TTC549 (cell line): ENCODE measurements at regions not wholly inside any gene's neighbourhood (a gene's known extent, or its start where the extent isn't known, plus 50 kb on each side); places are given as distances from the start of the nearest gene placed in this dataset.
"Not testable (repeated sequence)": the region's sequence is repeated elsewhere in the genome, so short reads cannot be mapped to it uniquely, and the experiment has no call there.

ENCODE experiments used
- FAIRE-seq: peaks from 2 replicates; lab custom pipeline; 2012; peaks lifted over from hg19 to GRCh38; lab: Jason Lieb, UNC

DNA sequence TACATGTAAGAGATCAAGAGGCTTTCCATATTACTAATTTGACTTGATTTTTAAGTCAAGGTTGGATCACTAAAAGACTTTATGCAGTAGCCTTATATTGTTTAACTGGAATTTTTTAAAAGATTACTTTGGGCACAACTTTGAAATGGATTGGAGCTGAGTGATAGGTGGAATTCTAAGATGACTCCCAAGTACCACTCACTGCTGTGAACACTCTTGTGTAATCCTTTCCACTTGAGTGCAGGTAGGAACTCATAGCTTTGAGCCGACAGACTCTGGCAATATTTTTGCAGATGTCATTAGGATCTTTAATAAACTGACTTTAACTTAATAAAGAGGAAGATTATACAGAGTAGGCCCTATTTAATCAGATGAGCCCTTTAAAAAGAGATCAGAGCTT is 831.1 kb upstream of the NCAM2 start:
- no peak for FAIRE-seq

DNA sequence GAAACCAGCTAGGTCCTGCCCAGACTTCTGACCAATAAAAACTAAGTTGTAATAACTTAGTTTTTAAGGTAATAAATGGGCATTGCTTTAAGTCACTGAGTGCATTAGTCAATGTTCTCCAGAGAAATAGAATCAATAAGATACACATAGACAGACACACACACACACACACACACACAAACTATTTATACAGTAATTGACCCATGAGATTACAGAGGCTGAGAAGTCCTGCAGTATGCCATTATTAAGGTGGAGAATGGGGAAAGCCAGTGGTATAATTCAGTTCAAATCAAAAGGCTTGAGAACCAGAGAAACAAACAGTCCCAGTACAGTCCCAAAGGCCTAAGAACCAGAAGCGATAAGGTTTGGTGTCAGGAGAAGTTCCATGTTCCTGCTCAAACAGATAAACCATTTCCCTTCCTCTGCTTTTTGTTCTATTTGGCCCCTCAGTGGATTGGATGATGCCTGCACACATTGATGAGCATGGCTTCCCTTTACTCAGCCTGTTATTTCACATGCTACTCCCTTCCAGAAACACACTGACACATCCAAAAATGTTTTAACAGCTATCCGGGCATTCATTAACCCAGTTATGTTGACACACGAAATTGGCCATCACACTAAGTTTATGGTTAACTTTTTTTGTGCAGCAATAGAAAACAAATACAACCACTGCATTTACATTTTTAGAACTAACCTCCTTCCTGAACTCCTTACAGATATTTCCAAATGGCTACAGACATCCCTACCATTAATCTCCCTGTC is 828.2 kb upstream of the NCAM2 start:
- no peak for FAIRE-seq

DNA sequence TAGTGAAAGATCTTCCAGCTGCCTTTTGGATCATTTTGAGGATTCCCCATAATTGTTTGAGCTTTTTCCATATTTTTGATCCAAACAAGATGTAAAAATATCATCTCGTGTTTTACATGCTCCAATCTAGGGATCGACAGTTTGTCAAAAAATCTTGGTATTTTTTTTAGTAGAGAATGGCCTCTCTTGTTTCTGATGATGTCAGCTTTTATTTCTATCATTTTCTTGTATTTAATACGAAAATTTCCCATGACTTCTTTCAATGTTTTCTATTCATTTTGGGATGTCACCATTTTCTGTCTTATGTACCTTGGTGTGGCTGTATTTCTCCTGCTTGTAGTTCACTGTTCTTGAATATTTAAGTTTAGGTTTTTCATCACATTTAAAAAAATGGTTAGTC is 812.0 kb upstream of the NCAM2 start:
- no peak for FAIRE-seq

DNA sequence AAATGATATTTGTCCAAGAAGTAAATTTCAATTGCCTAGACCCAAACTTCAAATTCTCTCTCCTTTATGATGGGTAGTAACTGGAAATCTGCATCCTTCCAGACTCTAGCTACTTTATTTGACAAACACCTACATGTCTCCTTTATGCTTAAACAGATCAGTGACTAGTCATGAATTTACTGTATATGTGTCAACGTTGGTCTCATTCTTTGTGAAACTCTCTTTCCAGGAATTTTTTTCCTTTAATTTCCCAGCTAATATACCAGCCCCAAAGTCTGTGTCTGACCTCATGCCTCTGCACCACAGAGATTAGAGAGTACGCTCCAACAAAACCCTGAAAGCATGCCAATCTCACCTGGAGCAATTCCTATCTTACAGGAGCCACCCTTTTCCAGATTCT is 811.2 kb upstream of the NCAM2 start:
- no peak for FAIRE-seq

DNA sequence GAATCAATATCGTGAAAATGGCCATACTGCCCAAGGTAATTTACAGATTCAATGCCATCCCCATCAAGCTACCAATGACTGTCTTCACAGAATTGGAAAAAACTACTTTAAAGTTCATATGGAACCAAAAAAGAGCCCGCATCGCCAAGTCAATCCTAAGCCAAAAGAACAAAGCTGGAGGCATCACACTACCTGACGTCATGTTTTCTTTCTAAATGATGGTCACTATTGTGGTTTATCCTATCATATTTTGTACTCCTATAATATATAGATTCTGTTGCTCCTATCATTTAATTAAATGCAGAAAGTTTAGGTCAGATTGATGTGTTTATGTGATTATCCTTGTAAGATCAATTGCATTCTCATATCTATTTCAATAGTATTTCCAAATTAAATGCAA is 796.9 kb upstream of the NCAM2 start:
- not testable (repeated sequence) for FAIRE-seq

DNA sequence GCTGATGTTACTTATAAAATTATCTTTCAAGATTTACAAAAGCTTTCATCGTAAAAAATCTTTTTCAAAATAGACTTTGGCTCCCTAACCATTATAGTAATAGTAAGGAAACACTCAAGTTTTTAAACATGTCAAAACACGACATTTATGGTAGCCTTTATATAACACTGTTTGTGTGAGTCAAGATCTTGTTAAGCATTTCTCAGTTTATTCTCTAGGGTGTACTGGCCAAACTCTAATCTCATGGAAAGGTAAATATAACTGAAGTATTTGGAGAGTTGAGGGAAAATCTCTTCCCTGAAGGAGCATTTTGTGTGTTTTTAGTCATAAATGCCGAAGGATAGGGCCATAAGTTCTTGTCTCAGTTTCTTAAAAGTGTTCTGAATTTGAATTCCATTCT is 790.9 kb upstream of the NCAM2 start:
- FAIRE-seq: no peak

DNA sequence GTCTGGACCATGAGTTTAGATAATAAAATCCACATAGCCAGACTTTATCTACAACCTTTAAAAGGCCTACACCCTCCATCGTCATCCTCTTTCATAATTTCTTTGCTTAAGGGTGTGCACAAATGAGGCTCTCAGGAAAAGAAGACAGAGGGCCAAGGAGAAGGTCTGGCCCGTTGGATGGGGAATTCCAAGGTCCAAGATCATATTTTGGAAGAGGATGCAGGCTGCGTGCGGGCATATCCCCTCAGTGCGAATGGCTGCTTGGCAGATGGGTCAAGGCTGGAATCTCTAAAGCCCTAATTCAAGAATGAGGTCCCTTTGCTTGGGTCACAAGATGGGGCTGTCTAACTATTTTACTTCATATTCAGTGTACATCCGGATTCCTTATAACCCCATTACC is 782.2 kb upstream of the NCAM2 start:
- no peak for FAIRE-seq

DNA sequence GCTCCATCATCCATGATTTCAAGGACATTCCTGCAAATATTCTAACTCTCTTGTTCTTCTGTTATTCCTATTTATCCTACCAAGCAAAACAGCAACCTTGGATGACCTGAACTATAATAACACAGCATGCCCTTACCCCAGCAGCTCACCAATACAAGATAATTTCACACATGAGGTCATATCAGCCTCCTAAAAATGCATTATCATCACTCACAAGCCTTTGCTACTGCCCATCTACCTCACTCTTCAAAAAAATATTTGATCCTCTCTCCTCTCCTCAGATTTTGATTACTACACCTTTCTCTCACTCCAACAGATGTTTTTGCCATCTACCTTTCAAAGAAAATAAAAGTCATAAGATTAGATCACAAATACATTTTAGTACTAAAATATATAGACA is 777.6 kb upstream of the NCAM2 start:
- FAIRE-seq: no peak

DNA sequence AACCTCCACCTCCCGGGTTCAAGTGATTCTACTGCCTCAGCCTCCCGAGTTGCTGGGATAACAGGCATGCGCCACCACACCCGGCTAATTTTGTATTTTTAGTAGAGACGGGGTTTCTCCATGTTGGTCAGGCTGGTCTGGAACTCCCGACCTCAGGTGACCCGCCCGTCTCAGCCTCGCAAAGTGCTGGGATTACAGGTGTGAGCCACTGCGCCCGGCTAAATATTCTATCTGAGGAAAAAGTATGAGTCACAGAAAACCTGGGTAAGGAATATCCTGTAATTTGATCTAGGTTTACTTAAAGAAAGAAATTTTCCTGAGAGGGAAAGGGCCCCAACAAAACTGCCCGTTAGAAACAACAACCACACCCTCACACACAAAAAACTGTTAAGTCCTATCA is 776.2 kb upstream of the NCAM2 start:
- FAIRE-seq: not testable (repeated sequence)

DNA sequence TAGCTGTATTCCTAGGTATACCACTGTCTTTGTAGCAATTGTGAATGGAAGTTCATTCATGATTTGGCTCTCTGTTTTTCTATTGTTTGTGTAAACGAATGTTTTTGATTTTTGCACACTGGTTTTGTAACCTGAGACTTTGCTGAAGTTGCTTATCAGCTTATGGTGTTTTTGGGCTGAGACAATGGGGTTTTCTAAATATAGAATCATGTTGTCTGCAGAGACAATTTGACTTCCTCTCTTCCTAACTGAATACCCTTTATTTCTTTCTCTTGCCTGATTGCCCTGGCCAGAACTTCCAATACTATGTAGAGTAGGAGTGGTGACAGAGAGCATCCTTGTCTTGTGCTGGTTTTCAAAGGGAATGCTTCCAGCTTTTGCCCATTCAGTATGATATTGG is 761.6 kb upstream of the NCAM2 start:
- not testable (repeated sequence) for FAIRE-seq

DNA sequence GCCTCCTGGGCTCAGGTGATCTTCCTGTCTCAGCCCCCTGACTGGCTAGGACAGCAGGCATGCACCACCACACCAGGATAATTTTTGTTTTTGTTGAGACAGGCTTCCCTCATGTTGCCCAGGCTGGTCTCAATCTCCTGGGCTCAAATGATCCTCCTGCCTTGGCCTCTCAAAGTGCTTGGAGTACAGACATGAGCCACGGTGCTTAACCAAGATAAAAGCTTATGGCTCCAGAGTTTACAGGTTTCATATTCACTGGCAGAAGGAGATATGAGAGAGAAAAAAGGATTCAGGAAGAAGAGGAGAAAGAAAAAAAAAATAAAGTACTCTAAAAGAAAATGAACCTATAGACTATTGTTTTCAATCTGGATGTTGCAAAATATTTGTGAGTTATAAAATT is 748.8 kb upstream of the NCAM2 start:
- no peak for FAIRE-seq

DNA sequence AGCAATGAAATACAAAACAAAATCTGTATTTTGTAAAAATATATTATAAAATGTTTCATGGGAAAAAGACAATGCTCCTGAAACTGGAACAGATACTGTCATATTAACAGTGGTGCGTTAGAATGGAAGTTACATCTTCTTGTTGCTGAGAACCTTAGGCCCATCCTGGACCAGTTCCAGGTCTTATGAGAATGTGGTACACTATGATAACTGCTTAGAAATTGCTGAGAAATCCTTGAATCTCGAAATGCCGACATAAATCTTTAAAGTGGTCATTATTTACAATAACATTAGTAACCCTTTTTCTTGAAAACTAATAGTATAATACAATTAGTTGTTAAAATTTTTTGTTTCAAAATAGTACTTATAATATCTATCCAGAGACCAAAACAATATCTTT is 747.9 kb upstream of the NCAM2 start:
- FAIRE-seq: no peak

DNA sequence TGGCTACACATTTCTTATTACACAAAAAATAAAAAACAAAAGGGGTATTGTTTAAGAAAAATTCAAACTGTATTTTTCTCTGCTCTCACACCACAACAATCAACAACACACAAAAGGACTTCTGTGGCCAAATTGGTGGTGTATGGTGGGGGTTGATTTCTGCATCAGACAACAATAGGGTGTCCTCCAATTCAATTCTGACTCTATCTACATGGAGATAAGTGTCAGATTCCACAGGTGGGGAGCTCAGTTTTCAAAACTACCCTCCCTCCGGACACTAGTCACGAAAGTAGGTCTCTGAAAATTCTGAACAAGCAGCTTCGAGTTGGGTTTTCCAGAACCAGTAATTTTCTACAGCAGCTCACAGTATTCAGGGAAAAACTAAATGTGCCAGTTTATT is 744.9 kb upstream of the NCAM2 start:
- FAIRE-seq: no peak

DNA sequence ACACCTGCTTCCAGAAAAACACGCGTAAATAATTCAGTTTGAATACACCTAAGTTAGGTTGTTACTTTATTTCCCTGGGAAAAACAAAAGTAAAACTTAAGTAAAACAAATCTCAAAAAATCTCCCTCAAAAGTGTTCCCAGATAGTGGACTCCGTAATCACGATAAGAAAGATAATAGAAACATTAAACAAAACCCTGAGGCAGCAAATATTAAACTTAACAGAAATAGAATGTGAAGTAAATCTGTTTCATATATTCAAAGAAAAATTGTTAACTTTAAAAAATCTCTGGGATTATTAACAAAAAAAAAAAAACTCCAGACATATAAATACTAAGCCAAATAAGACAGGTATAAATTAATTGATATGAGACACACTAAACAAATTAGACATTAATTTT is 743.2 kb upstream of the NCAM2 start:
- no peak for FAIRE-seq

DNA sequence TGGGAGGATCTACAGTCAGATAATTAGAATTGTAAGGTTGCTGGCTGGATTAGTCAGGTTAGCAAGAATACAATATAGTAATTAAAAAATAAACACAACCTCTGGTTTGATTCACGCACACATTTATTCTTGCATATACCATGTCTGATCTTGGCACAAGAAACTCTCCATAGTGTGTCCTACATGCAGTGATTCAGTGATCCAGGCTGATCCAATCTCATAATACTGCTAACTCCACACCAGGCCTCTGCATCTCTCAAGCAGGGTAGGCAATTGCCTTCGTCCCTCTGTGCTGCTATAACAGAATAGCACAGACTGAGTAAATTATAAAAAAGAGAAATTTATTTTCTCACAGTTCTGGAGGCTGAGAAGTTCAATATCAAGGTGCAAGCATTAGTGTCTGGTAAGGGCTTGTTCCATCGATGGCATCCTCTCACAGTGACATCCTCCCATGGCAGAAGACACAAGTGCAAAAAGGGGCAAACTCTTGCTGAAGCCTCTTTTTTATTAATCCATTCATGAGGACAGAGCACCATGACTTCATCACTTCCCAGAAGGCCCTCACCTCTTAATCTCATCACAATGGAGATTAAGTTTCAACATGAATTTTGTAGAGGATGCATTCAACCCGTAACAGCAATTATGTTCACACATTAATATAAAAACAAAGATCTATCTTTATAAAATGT is 741.0 kb upstream of the NCAM2 start:
- no peak for FAIRE-seq

DNA sequence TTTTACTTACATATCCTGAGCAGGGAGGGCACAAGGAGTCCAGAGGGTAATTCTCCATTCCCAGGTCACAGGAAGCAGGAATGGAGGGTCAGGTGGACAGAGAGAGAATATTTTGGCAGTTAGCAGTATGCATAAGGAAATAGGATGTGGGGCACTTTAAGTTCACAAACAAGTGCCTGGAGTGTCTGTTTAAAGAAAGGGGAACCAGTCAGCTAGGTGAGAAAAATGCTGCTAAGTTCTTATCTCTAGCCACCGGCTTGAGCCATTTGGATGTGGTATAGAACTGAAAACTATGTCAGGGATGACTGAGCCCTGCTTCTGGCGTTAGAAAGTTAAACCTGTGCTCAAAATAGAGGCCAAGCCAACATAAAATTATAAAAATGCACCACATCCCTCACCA is 739.7 kb upstream of the NCAM2 start:
- FAIRE-seq: no peak

DNA sequence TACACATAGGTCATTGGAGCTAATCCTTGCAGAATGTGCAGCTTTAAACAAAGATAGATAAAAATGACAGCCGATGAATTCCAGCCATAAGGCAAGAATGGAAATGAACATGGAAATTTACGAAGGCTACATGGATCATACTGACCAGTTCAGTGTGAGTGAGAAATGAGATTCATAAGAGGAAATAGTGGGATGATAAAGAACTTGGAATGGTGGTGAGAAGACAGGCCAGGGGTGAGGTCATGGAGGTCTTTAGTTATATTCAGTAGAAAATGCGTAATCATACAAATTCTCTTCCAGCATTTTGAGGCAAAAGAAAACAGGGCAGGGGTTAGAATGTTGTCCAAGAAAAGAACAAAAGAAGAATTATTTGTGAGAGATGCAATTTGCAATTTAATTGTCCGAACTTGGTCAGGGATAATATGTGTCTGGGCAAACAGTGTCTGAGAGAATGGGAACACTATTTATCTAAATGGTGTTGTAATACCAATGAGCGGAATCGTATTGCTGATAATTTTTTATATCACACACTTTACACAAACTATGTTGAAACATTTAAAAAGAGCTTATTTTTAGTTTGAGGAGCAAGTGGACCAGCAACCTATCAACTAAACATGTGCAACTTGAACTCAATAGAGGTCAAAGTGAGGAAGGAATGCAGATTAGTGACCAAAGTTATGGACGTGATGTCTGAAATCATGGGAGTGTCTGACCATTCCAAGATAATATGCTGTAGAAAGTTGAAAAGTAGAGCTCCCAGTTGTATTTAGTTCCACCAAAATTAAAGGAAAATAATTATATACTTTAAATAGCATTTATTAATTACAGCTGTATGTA is 739.0 kb upstream of the NCAM2 start:
- no peak for FAIRE-seq

DNA sequence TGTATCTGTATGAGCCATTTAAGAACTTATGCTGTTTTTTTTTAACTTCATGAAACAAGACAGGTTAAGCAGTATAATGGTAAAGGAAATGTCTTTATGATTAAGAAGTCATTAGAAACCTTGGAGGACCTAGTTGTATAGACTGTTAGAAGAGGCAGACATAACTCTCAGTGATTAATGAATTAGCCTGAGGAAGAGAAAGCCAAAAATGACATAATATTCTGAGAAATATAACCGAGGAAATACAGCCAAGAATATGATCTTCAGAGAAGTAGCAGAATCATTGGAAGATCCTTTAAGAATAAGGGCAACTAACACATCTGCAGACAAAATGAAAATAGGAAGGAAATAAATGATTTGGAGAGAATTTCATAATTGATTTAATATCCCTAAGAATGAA is 738.1 kb upstream of the NCAM2 start:
- no peak for FAIRE-seq

DNA sequence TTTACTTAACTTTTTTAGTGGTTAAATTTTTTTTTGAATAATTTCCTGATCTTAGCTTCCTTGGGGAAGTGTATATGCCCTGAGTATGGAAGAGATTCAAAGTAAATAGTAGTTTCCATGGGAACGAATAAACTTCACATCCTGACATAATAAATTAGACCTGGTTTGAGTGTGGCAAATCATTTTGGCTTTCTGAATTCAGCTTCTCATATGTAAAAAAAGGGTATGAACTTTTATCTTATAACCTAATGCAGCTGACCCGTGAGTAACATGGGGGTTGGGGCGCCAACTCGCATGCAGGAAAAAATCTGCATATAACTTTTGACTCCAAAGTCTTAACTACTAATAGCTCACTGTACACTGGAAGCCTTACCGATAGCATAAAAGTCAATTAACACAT is 736.8 kb upstream of the NCAM2 start:
- FAIRE-seq: no peak

DNA sequence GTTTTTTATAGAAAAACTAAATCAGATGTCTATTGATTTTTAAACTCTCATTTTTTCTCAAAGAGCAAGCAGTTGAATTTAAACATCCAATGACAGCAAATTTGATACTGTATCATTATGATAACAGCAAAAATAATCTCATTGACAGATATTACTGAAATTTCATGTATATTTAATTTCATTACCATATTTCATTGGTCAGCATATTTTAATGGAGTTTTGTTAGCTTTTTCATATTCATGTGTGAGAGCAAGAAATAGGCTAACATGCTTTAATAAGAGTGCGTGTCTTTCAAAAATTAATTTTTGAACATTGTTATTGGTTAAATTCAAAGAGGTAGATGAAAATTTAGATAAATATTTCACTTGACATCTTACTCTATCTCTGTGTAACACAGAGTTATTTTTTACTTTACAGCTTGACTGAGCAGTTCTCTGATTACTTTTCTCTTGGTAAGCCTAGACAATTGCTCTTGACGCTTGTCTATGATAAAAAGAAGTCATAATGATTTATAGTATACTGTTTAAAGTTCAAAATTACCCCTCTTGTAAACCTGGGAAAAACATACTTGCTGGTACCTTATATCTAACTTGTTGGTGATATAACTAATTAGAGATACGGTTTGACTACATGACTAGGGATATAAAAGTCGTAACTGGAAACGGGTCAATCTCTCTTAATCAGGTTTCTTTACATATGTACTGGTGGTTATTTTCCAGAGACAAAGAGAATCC is 732.3 kb upstream of the NCAM2 start:
- no peak for FAIRE-seq

DNA sequence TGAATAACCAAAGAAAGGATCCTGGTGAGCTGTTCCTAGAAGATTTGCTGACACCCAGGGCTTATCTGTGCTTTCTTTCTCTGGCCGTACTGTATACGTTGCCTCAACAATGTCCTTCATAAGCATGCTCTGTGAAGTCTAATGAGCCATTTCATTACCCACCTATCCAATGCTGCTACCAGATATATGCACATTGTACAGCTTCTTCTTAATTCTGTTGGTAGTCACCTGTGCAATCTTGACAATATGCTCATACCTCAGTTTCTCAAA is 731.8 kb upstream of the NCAM2 start:
- FAIRE-seq: no peak

DNA sequence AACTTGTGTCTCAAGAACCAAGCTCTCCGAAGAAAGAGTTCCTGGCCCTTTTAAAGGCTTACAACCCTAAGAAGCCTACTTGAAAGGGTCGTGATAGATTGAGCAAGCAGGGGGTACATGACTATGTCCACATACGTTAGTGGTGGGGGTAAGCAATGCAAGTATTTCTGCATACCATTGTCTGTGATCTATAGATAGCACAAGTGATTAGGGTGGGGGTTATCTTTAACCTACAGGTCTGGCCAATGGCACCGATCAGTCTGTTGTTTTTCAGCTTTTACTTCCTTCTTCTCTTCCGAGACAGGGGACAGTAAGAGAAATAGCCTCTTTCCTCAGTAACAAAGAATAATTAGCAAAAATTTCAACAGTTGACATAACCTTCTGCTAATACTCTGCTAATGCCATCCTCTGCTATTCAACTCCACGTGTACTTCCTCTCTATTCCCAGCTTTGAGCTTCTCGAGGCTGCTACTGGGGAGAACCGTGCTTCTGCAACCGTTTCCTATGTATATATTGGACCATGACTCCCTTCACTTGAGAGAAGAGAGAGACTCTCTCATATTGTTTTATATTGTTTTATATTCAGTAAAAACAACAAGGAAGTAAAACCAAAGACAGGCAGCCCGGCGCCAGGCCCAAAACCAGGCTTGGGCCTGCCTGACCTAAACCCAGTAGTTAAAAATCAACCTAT is 727.7 kb upstream of the NCAM2 start:
- FAIRE-seq: no peak
